Keratinocyte (primary cell): ENCODE measurements at regions not wholly inside any gene's neighbourhood (a gene's known extent, or its start where the extent isn't known, plus 50 kb on each side); places are given as distances from the start of the nearest gene placed in this dataset.

Experiments used
- CTCF ChIP-seq, 3 experiments: IDR thresholded peaks in 1 of 3; conservative IDR thresholded peaks in 1 of 3; optimal IDR thresholded peaks in 1 of 3; 2 replicates in 2 of 3; 3 replicates in 1 of 3; pipeline versions ENCODE3 to v1.5.1; 2011; ENCODE audit warnings: low read length in 3 of 3, mild to moderate bottlenecking in 3 of 3, moderate library complexity in 2 of 3, control low read depth in 1 of 3, inconsistent platforms in 1 of 3; ENCODE audit not compliant: insufficient read depth in 2 of 3; ENCODE audit errors: extremely low read depth in 1 of 3
- EZH2 ChIP-seq: IDR thresholded peaks from one replicate; pipeline ENCODE4 v1.6.1; 2012; ENCODE audit warnings: inconsistent platforms, mild to moderate bottlenecking, low read length, moderate library complexity

GRCh38 chr11:38538866-38539680 is 1941.0 kb upstream of the RAG2 start:
- TF ChIP-seq EZH2: no peak
- no peak for TF ChIP-seq CTCF (optimal IDR thresholded peaks at IDR 0.05 in 1 of 3, IDR thresholded peaks at IDR 0.05 in 1 of 3, conservative IDR thresholded peaks at IDR 0.05 in 1 of 3; ENCODE audit: extremely low read depth in 1 of 3, insufficient read depth in 2 of 3, low read length in 3 of 3)
